ENCODE measurements at regions not wholly inside any gene's neighbourhood (a gene's known extent, or its start where the extent isn't known, plus 50 kb on each side); places are given as distances from the start of the nearest gene placed in this dataset.

GRCh38 chr6:109295109-109295773 lies 87.0 kb downstream of the CD164 start:
- DNase-seq (ENCODE audit: low spot score), result no peak
- Histone ChIP-seq H3K9me3 (no peaks in the 10 kb centered on the region), H3K27me3 (no peaks in the 10 kb centered on the region), H3K27ac (no peak overlapping the region), H3K4me1 (peaks cover 0 to 20% of the 10 kb centered on the region in 2 donors), H3K36me3 (no peaks in the 10 kb centered on the region), H3K4me3 (no peak overlapping the region)
- TF ChIP-seq CTCF (IDR thresholded peaks at IDR 0.05), result no peak

GRCh38 chr6:109292983-109293586 lies 89.2 kb downstream of the CD164 start:
- Histone ChIP-seq H3K4me1 (peaks cover 0 to 10% of the 10 kb centered on the region in 2 donors), H3K4me3 (no peak overlapping the region), H3K27ac (peak overlapping the region in 1 of 2 donors; percentile 46)

GRCh38 chr6:109292420-109292819 lies 89.8 kb downstream of the CD164 start:
- DNase-seq (ENCODE audit: low spot score), result no peak
- Histone ChIP-seq H3K4me1 (peaks cover 0 to 10% of the 10 kb centered on the region in 2 donors), H3K36me3 (no peaks in the 10 kb centered on the region), H3K9me3 (no peaks in the 10 kb centered on the region), H3K27me3 (no peaks in the 10 kb centered on the region), H3K4me3 (no peak overlapping the region), H3K27ac (peak overlapping the region in 1 of 2 donors; percentile 13)
- TF ChIP-seq CTCF (IDR thresholded peaks at IDR 0.05), result no peak

More at GRCh38 chr6:109292983-109293586, 89.2 kb downstream of the CD164 start:
- no peak for TF ChIP-seq CTCF (IDR thresholded peaks at IDR 0.05)
- Histone ChIP-seq H3K9me3 (no peaks in the 10 kb centered on the region), H3K36me3 (no peaks in the 10 kb centered on the region), H3K27me3 (no peaks in the 10 kb centered on the region)
- DNase-seq (ENCODE audit: low spot score), result no peak

- peaks cover 0 to 10% of the 10 kb centered on the region in 2 donors for H3K4me1 ChIP-seq
- H3K36me3 ChIP-seq, result no peaks in the 10 kb centered on the region
- no peak overlapping the region for H3K27ac ChIP-seq
- no peaks in the 10 kb centered on the region for H3K27me3 ChIP-seq
- no peaks in the 10 kb centered on the region for H3K9me3 ChIP-seq
- no peak overlapping the region for H3K4me3 ChIP-seq
- no peak for TF ChIP-seq CTCF (IDR thresholded peaks at IDR 0.05)
- DNase-seq (ENCODE audit: low spot score), result no peak
Measured at GRCh38 chr6:109291902-109292301, 90.4 kb downstream of the CD164 start.

- H3K9me3 ChIP-seq, result no peaks in the 10 kb centered on the region
- no peak for DNase-seq (ENCODE audit: low spot score)
- H3K4me3 ChIP-seq, result no peak overlapping the region
- H3K27me3 ChIP-seq, result no peaks in the 10 kb centered on the region
- H3K36me3 ChIP-seq, result no peaks in the 10 kb centered on the region
- H3K27ac ChIP-seq, result no peak overlapping the region
- no peak for TF ChIP-seq CTCF (IDR thresholded peaks at IDR 0.05)
- peaks cover 0 to 10% of the 10 kb centered on the region in 2 donors for H3K4me1 ChIP-seq
Measured at GRCh38 chr6:109290143-109290931, 91.9 kb downstream of the CD164 start.

Data from right atrium auricular region (tissue), 2 donors.